Right lobe of liver (tissue), 4 donors: ENCODE measurements at regions not wholly inside any gene's neighbourhood (a gene's known extent, or its start where the extent isn't known, plus 50 kb on each side); places are given as distances from the start of the nearest gene placed in this dataset.

Experiments used
- POLR2A ChIP-seq: fragments of 450-650 bp; IDR thresholded peaks from one replicate; pipeline ENCODE4 v1.6.1; 2017; ENCODE audit warnings: antibody characterized with exemption, mild to moderate bottlenecking
- TF ChIP-seq, protein P1 (sequence below), 4 donors: fragments of 200-600 bp in 3 of 4; fragments of 450-650 bp in 1 of 4; IDR thresholded peaks; one replicate each; pipeline versions ENCODE4 v1.5.1 to v1.8.0; 2016 to 2022; ENCODE audit warnings: antibody characterized with exemption in 4 of 4, mild to moderate bottlenecking in 2 of 4
- donor health status: DM: no; HTN: no; CAD: no.
- donor health status: DM: no; HTN: no; CAD: no.
- donor health status: DM: no; HTN: yes; CAD: no.

GRCh38 chr10:107899075-107899474 is 734.6 kb upstream of the SORCS1 start:
- no peak for TF ChIP-seq POLR2A
- TF ChIP-seq, protein P1, sequence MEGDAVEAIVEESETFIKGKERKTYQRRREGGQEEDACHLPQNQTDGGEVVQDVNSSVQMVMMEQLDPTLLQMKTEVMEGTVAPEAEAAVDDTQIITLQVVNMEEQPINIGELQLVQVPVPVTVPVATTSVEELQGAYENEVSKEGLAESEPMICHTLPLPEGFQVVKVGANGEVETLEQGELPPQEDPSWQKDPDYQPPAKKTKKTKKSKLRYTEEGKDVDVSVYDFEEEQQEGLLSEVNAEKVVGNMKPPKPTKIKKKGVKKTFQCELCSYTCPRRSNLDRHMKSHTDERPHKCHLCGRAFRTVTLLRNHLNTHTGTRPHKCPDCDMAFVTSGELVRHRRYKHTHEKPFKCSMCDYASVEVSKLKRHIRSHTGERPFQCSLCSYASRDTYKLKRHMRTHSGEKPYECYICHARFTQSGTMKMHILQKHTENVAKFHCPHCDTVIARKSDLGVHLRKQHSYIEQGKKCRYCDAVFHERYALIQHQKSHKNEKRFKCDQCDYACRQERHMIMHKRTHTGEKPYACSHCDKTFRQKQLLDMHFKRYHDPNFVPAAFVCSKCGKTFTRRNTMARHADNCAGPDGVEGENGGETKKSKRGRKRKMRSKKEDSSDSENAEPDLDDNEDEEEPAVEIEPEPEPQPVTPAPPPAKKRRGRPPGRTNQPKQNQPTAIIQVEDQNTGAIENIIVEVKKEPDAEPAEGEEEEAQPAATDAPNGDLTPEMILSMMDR (IDR thresholded peaks at IDR 0.05) = no peak
